Endothelial cell of umbilical vein (primary cell): ENCODE measurements at regions not wholly inside any gene's neighbourhood (a gene's known extent, or its start where the extent isn't known, plus 50 kb on each side); places are given as distances from the start of the nearest gene placed in this dataset.

ENCODE experiments used
- BruUV-seq: library from RNA; stranded (reverse); fragments of 400-500 nt; replicated peaks from 2 replicates; lab custom pipeline; 2021; lab: Mats Ljungman, UMichigan
- CTCF ChIA-PET: fragments of 300-600, 350-600 bp; sonication (Branson Sonifier 250); formaldehyde crosslinking; loops from one replicate; lab custom pipeline; 2021; ENCODE audit warnings: antibody characterized with exemption, inconsistent platforms; lab: Charles Lee
- POLR2A ChIA-PET: fragments of 300-600, 350-600 bp; sonication (Branson Sonifier 250); formaldehyde crosslinking; loops from one replicate; lab custom pipeline; 2021; ENCODE audit warnings: antibody characterized with exemption, inconsistent platforms; lab: Charles Lee
- DNase-seq: peaks from one replicate; pipeline ENCODE4 v3.0.0-alpha.2; 2011; ENCODE audit warnings: low read depth, low spot score
- FAIRE-seq: peaks from 2 replicates; lab custom pipeline; 2011; peaks lifted over from hg19 to GRCh38; lab: Jason Lieb, UNC
- H2AFZ ChIP-seq: 2 replicates; pipeline ENCODE4 v1.6.0; 2012; ENCODE audit warnings: low read depth, low read length, control low read depth, inconsistent platforms
- H3K27ac ChIP-seq: 2 replicates; pipeline ENCODE4 v1.5.1; 2011; ENCODE audit warnings: low read depth, mild to moderate bottlenecking, control low read depth, low read length, moderate library complexity; ENCODE audit not compliant: insufficient read depth
- H3K27me3 ChIP-seq, 2 experiments: 2 replicates each; pipeline versions ENCODE4 v1.6.0 to v1.6.1; 2011; ENCODE audit warnings: low read length in 2 of 2, mixed read lengths in 1 of 2; ENCODE audit not compliant: control insufficient read depth in 2 of 2, insufficient read depth in 2 of 2
- H3K36me3 ChIP-seq, 2 experiments: 2 replicates in 1 of 2; 3 replicates in 1 of 2; pipeline ENCODE4 v1.5.1; 2011; ENCODE audit warnings: low read length in 2 of 2, mild to moderate bottlenecking in 1 of 2, moderate library complexity in 1 of 2; ENCODE audit not compliant: control insufficient read depth in 2 of 2, insufficient read depth in 2 of 2; ENCODE audit errors: extremely low read depth in 1 of 2
- H3K4me1 ChIP-seq: 3 replicates; pipeline ENCODE4 v1.5.1; 2011; ENCODE audit warnings: mild to moderate bottlenecking, low read length; ENCODE audit not compliant: control insufficient read depth, insufficient read depth; ENCODE audit errors: extremely low read depth
- H3K4me2 ChIP-seq: 2 replicates; pipeline ENCODE4 v1.6.1; 2011; ENCODE audit warnings: low read length, control low read depth, mixed read lengths; ENCODE audit not compliant: insufficient read depth
- H3K4me3 ChIP-seq, 3 experiments: fragments of 200-600 bp in 1 of 3; sonication (generic), shearing (Covaris generic) in 1 of 3; replicated peaks in 1 of 3; 2 replicates each; pipeline ENCODE4 v1.5.1; 2011 to 2016; ENCODE audit warnings: control low read depth in 3 of 3, low read length in 3 of 3, mild to moderate bottlenecking in 2 of 3, inconsistent platforms in 1 of 3, low read depth in 1 of 3, moderate library complexity in 1 of 3; ENCODE audit not compliant: insufficient read depth in 1 of 3
- H3K79me2 ChIP-seq: 2 replicates; pipeline ENCODE4 v1.6.0; 2012; ENCODE audit warnings: low read length, inconsistent platforms; ENCODE audit not compliant: control insufficient read depth, insufficient read depth
- H3K9ac ChIP-seq: replicated peaks from 2 replicates; pipeline ENCODE3; 2011; ENCODE audit warnings: low read length, control low read depth; ENCODE audit not compliant: insufficient read depth; ENCODE audit errors: extremely low read depth
- H3K9me1 ChIP-seq: replicated peaks from 3 replicates; pipeline ENCODE4 v1.6.0; 2011; ENCODE audit warnings: mild to moderate bottlenecking, low read length; ENCODE audit not compliant: control insufficient read depth, insufficient read depth; ENCODE audit errors: extremely low read depth
- H3K9me3 ChIP-seq: replicated peaks from 2 replicates; pipeline ENCODE4 v1.5.1; 2012; ENCODE audit warnings: low read length, inconsistent platforms; ENCODE audit not compliant: control insufficient read depth, insufficient read depth
- H4K20me1 ChIP-seq: replicated peaks from 2 replicates; pipeline ENCODE3; 2011; ENCODE audit warnings: mild to moderate bottlenecking, low read length; ENCODE audit not compliant: control insufficient read depth, insufficient read depth; ENCODE audit errors: extremely low read depth
- EZH2 ChIP-seq: IDR thresholded peaks from 2 replicates; pipeline ENCODE4 v1.6.1; 2012; ENCODE audit warnings: borderline replicate concordance, low read depth, mild to moderate bottlenecking, moderate library complexity, low read length, inconsistent platforms; ENCODE audit not compliant: severe bottlenecking
- FOS ChIP-seq: IDR thresholded peaks from 2 replicates; pipeline ENCODE4 v1.6.1; 2011; ENCODE audit warnings: mild to moderate bottlenecking, low read length, moderate library complexity, borderline replicate concordance; ENCODE audit not compliant: insufficient read depth
- GATA2 ChIP-seq: IDR thresholded peaks from 2 replicates; pipeline ENCODE4 v1.7.0; 2011; ENCODE audit warnings: low read depth, mild to moderate bottlenecking, moderate library complexity, mixed read lengths, low read length; ENCODE audit not compliant: insufficient read length, insufficient read depth
- JUN ChIP-seq: IDR thresholded peaks from 2 replicates; pipeline ENCODE4 v1.6.1; 2011; ENCODE audit warnings: borderline replicate concordance, low read depth; ENCODE audit not compliant: insufficient read length, insufficient read depth
- MYC ChIP-seq: IDR thresholded peaks from one replicate; pipeline ENCODE4 v1.6.1; 2011; ENCODE audit warnings: mild to moderate bottlenecking, low read depth, low read length
- POLR2A ChIP-seq: IDR thresholded peaks from 2 replicates; pipeline ENCODE4 v1.6.1; 2012; ENCODE audit warnings: low read depth, mild to moderate bottlenecking, control low read depth, low read length
- POLR2AphosphoS5 ChIP-seq: IDR thresholded peaks from 2 replicates; pipeline ENCODE4 v1.6.1; 2012; ENCODE audit warnings: low read depth, mild to moderate bottlenecking, control low read depth, low read length, moderate library complexity; ENCODE audit not compliant: insufficient read depth
- dilution Hi-C: fragments of 300-500 bp; cut with MboI; formaldehyde crosslinking; loops from one replicate; pipeline ENCODE4 v1.15.0; 2019; ENCODE audit warnings: low sequenced_read_pairs; ENCODE audit not compliant: extremely low pct_ligation_motif_present
- intact Hi-C: fragments of 100-400 bp; cut with micrococcal nuclease; formaldehyde crosslinking; loops from one replicate; pipeline ENCODE4 v1.10.0; 2022
- TF ChIP-seq, protein P1 (sequence below), 2 donors: IDR thresholded peaks; 1 replicate in 1 of 2; 2 replicates in 1 of 2; pipeline ENCODE4 v1.5.1; 2011; ENCODE audit warnings: low read length in 2 of 2, mild to moderate bottlenecking in 2 of 2, moderate library complexity in 2 of 2, control low read depth in 1 of 2, inconsistent platforms in 1 of 2, low read depth in 1 of 2; ENCODE audit not compliant: insufficient read depth in 1 of 2; ENCODE audit errors: extremely low read depth in 1 of 2
- TF ChIP-seq, protein P2 (sequence below): IDR thresholded peaks from 2 replicates; pipeline ENCODE4 v1.6.1; 2011; ENCODE audit not compliant: insufficient read depth, insufficient read length

GRCh38 chr5:66538531-66538930 lies 57.7 kb upstream of the MAST4 start:
- DNase-seq (no peak), FAIRE-seq (no peak)
- ChIA-PET POLR2A (no interaction called here), CTCF (no interaction called here)
- Histone ChIP-seq H3K9me3 (no peaks in the 10 kb centered on the region), H3K36me3 (no peaks in the 10 kb centered on the region), H3K4me1 (no peaks in the 10 kb centered on the region), H4K20me1 (no peaks in the 10 kb centered on the region), H3K4me3 (no peak overlapping the region), H3K9me1 (no peaks in the 10 kb centered on the region), H3K27me3 (no peaks in the 10 kb centered on the region), H2AFZ (no peak overlapping the region), H3K9ac (no peak overlapping the region), H3K4me2 (no peak overlapping the region), H3K79me2 (no peaks in the 10 kb centered on the region), H3K27ac (no peak overlapping the region)
- TF ChIP-seq EZH2, result no peak
- TF ChIP-seq, protein P1, sequence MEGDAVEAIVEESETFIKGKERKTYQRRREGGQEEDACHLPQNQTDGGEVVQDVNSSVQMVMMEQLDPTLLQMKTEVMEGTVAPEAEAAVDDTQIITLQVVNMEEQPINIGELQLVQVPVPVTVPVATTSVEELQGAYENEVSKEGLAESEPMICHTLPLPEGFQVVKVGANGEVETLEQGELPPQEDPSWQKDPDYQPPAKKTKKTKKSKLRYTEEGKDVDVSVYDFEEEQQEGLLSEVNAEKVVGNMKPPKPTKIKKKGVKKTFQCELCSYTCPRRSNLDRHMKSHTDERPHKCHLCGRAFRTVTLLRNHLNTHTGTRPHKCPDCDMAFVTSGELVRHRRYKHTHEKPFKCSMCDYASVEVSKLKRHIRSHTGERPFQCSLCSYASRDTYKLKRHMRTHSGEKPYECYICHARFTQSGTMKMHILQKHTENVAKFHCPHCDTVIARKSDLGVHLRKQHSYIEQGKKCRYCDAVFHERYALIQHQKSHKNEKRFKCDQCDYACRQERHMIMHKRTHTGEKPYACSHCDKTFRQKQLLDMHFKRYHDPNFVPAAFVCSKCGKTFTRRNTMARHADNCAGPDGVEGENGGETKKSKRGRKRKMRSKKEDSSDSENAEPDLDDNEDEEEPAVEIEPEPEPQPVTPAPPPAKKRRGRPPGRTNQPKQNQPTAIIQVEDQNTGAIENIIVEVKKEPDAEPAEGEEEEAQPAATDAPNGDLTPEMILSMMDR (IDR thresholded peaks at IDR 0.05; ENCODE audit: extremely low read depth in 1 of 2, insufficient read depth in 1 of 2, low read depth in 1 of 2, low read length in 2 of 2), result no peak
- TF ChIP-seq GATA2, result no peak
- no peak for TF ChIP-seq MYC
- no peak for TF ChIP-seq JUN
- intact Hi-C loops (no loop called here), dilution Hi-C loops (no loop called here)
- BruUV-seq, result no TSS peak

GRCh38 chr5:66540078-66540477 lies 56.1 kb upstream of the MAST4 start:
- DNase-seq, result no peak
- no peaks in the 10 kb centered on the region for H3K9me3 ChIP-seq
- no peaks in the 10 kb centered on the region for H4K20me1 ChIP-seq
- no peaks in the 10 kb centered on the region for H3K4me1 ChIP-seq
- H3K79me2 ChIP-seq, result no peaks in the 10 kb centered on the region
- no peak for TF ChIP-seq EZH2
- TF ChIP-seq, protein P2, sequence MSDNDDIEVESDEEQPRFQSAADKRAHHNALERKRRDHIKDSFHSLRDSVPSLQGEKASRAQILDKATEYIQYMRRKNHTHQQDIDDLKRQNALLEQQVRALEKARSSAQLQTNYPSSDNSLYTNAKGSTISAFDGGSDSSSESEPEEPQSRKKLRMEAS, result no peak
- TF ChIP-seq, protein P1 (IDR thresholded peaks at IDR 0.05; ENCODE audit: extremely low read depth in 1 of 2, insufficient read depth in 1 of 2, low read depth in 1 of 2, low read length in 2 of 2), result no peak
- no peak for TF ChIP-seq POLR2A
- no peak for TF ChIP-seq FOS
- TF ChIP-seq MYC, result no peak
- no peak for TF ChIP-seq POLR2AphosphoS5
- no peak for TF ChIP-seq JUN
- no peak for TF ChIP-seq GATA2
- no peak overlapping the region for H2AFZ ChIP-seq
- dilution Hi-C loops, result no loop called here
- H3K4me3 ChIP-seq, result no peak overlapping the region
- FAIRE-seq, result no peak
- no peaks in the 10 kb centered on the region for H3K9me1 ChIP-seq
- H3K9ac ChIP-seq, result no peak overlapping the region
- intact Hi-C loops, result no loop called here
- H3K27me3 ChIP-seq, result no peaks in the 10 kb centered on the region
- no peaks in the 10 kb centered on the region for H3K36me3 ChIP-seq
- ChIA-PET CTCF (no interaction called here), POLR2A (no interaction called here)
- H3K4me2 ChIP-seq, result no peak overlapping the region
- no peak overlapping the region for H3K27ac ChIP-seq
- no TSS peak for BruUV-seq
